ENCODE measurements at regions not wholly inside any gene's neighbourhood (a gene's known extent, or its start where the extent isn't known, plus 50 kb on each side); places are given as distances from the start of the nearest gene placed in this dataset.
A peak's percentile ranks its signal among the peaks of the same experiment; 100 is the strongest.

GRCh38 chr17:43324205-43324893, 74.4 kb upstream of the ARL4D start:
- Histone ChIP-seq H3K27ac (no peak overlapping the region), H3K27me3 (peaks cover 0 to 9% (median 0%) of the 10 kb centered on the region in 9 donors), H3K9me3 (peaks cover 0 to 6% (median 0%) of the 10 kb centered on the region in 12 donors), H3K4me3 (peak overlapping the region in 1 of 12 donors; percentile 27), H3K36me3 (no peaks in the 10 kb centered on the region), H3K4me1 (peaks cover 0 to 6% (median 0%) of the 10 kb centered on the region in 12 donors)
- TF ChIP-seq CTCF (IDR thresholded peaks at IDR 0.05) = peak in 4 of 12 donors; percentile 12 to 51 (median 16)
- TF ChIP-seq POLR2A (IDR thresholded peaks at IDR 0.05) = no peak
- DNase-seq (no peak), ATAC-seq (peak in 1 of 4 donors; percentile 67)
- intact Hi-C loops (cut with DNase I) = loop anchor here in 1 of 10 donors (10.0 kb wide), 1 partner anchor 100 kb away; the partner anchor contains the start of gene CCDC200
- 78 to 88% (median 83%) methylated on average over 22 of the region's 22 CpGs for WGBS, 4 donors

- Histone ChIP-seq H3K9me3 (peaks cover 0 to 8% (median 0%) of the 10 kb centered on the region in 12 donors), H3K27me3 (no peaks in the 10 kb centered on the region), H3K36me3 (no peaks in the 10 kb centered on the region), H3K27ac (no peak overlapping the region), H3K4me1 (peaks cover 0 to 4% (median 0%) of the 10 kb centered on the region in 12 donors), H3K4me3 (no peak overlapping the region)
- no peak for TF ChIP-seq POLR2A (IDR thresholded peaks at IDR 0.05)
- no peak for TF ChIP-seq CTCF (IDR thresholded peaks at IDR 0.05)
- no peak for DNase-seq
- WGBS, 4 donors = 95 to 100% (median 97%) methylated on average over 4 of the region's 4 CpGs
- intact Hi-C loops (cut with DNase I) = loop anchor here in 4 of 10 donors (5.0 to 10.0 kb wide), 4 partner anchors 45 to 297 kb away; partner anchors contain the start of genes VAT1 (in 2 of the 4), CCDC200 (in 1 of the 4) and RND2 (in 1 of the 4)
- no peak for ATAC-seq
Observed at GRCh38 chr17:43319293-43320124, 79.3 kb upstream of the ARL4D start.

- intact Hi-C loops (cut with DNase I) = loop anchor here in 3 of 10 donors (5.0 to 10.0 kb wide), 3 partner anchors 48 to 294 kb away; partner anchors contain the start of genes VAT1 (in 2 of the 3) and RND2 (in 1 of the 3)
- TF ChIP-seq CTCF (IDR thresholded peaks at IDR 0.05) (no peak), POLR2A (IDR thresholded peaks at IDR 0.05) (no peak)
- ATAC-seq (no peak), DNase-seq (no peak)
- peaks cover 0 to 8% (median 0%) of the 10 kb centered on the region in 12 donors for H3K9me3 ChIP-seq
- 68 to 76% (median 72%) methylated on average over 19 of the region's 19 CpGs for WGBS, 4 donors
- peak overlapping the region in 1 of 12 donors; percentile 15 for H3K27ac ChIP-seq
- no peak overlapping the region for H3K4me3 ChIP-seq
- no peaks in the 10 kb centered on the region for H3K36me3 ChIP-seq
- no peaks in the 10 kb centered on the region for H3K27me3 ChIP-seq
- peaks cover 0 to 4% (median 0%) of the 10 kb centered on the region in 12 donors for H3K4me1 ChIP-seq
Observed at GRCh38 chr17:43316522-43317142, 82.2 kb upstream of the ARL4D start.
